Tibial artery (tissue), 4 donors: ENCODE measurements at regions not wholly inside any gene's neighbourhood (a gene's known extent, or its start where the extent isn't known, plus 50 kb on each side); places are given as distances from the start of the nearest gene placed in this dataset.

Experiments used
- DNase-seq, 2 donors: peaks; one replicate each; pipeline ENCODE4 v3.0.0-alpha.2; 2019
- H3K27ac ChIP-seq, 2 donors: fragments of 200-600 bp; sonication (generic) in 1 of 2; 1 replicate in 1 of 2; 2 replicates in 1 of 2; pipeline ENCODE4 v1.5.1; 2018 to 2019; ENCODE audit warnings: mild to moderate bottlenecking in 1 of 2
- H3K27me3 ChIP-seq, 2 donors: fragments of 200-600 bp; sonication (generic) in 1 of 2; one replicate each; pipeline versions ENCODE4 v1.5.1 to v1.6.0; 2016 to 2019
- H3K36me3 ChIP-seq, 3 donors: fragments of 200-600 bp; sonication (generic) in 2 of 3; one replicate each; pipeline ENCODE4 v1.5.1; 2016 to 2019; ENCODE audit warnings: mild to moderate bottlenecking in 2 of 3
- H3K4me1 ChIP-seq, 4 donors: fragments of 200-600 bp; sonication (generic) in 2 of 4; 1 replicate in 3 of 4; 2 replicates in 1 of 4; pipeline ENCODE4 v1.5.1; 2016 to 2019
- H3K4me3 ChIP-seq, 2 donors: fragments of 200-600 bp; sonication (generic) in 1 of 2; 1 replicate in 1 of 2; 2 replicates in 1 of 2; pipeline ENCODE4 v1.5.1; 2018 to 2019; ENCODE audit warnings: mild to moderate bottlenecking in 2 of 2
- H3K9me3 ChIP-seq, 3 donors: fragments of 200-600 bp; sonication (generic) in 1 of 3; one replicate each; pipeline ENCODE4 v1.5.1; 2016 to 2019
- intact Hi-C: fragments of 100-400 bp; cut with DNase I; formaldehyde crosslinking; loops from one replicate; pipeline ENCODE4 v1.15.0; 2023; ENCODE audit warnings: low total_unique reads
- TF ChIP-seq, protein P1 (sequence below), 2 experiments: fragments of 200-600 bp in 1 of 2; fragments of 450-650 bp in 1 of 2; IDR thresholded peaks; one replicate each; pipeline ENCODE4 v1.5.1; 2017 to 2019; ENCODE audit warnings: antibody characterized with exemption in 2 of 2, mild to moderate bottlenecking in 1 of 2, moderate library complexity in 1 of 2

DNA sequence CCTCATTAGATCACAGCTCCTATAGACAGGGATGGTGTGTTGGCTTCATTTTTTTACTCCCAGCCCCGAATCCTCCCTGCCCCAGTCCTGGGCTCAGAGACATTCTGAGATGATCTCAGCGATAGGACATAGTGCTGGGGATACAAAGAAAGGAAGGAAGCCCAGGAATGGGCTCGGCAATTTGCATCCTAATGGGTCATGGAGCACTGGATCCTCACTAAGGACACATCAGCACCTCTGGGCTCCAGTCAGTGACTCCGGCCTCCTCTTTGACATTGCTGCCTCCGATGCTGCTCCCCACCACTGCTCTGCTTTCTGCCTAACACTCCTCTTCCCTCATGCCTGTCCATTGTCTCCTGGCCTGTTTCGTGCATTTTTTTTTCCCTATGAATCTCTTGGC is 489.1 kb downstream of the STK39 start:
- Histone ChIP-seq H3K4me1 (no peaks in the 10 kb centered on the region), H3K9me3 (no peaks in the 10 kb centered on the region), H3K4me3 (no peak overlapping the region), H3K36me3 (no peaks in the 10 kb centered on the region), H3K27ac (no peak overlapping the region), H3K27me3 (no peaks in the 10 kb centered on the region)
- TF ChIP-seq, protein P1, sequence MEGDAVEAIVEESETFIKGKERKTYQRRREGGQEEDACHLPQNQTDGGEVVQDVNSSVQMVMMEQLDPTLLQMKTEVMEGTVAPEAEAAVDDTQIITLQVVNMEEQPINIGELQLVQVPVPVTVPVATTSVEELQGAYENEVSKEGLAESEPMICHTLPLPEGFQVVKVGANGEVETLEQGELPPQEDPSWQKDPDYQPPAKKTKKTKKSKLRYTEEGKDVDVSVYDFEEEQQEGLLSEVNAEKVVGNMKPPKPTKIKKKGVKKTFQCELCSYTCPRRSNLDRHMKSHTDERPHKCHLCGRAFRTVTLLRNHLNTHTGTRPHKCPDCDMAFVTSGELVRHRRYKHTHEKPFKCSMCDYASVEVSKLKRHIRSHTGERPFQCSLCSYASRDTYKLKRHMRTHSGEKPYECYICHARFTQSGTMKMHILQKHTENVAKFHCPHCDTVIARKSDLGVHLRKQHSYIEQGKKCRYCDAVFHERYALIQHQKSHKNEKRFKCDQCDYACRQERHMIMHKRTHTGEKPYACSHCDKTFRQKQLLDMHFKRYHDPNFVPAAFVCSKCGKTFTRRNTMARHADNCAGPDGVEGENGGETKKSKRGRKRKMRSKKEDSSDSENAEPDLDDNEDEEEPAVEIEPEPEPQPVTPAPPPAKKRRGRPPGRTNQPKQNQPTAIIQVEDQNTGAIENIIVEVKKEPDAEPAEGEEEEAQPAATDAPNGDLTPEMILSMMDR (IDR thresholded peaks at IDR 0.05) = no peak
- intact Hi-C loops = no loop called here
- DNase-seq = no peak

- Histone ChIP-seq H3K27me3 (no peaks in the 10 kb centered on the region), H3K9me3 (no peaks in the 10 kb centered on the region), H3K4me3 (no peak overlapping the region), H3K4me1 (no peaks in the 10 kb centered on the region), H3K27ac (no peak overlapping the region), H3K36me3 (no peaks in the 10 kb centered on the region)
- DNase-seq = no peak
- intact Hi-C loops = no loop called here
- TF ChIP-seq, protein P1 (IDR thresholded peaks at IDR 0.05) = no peak
Measured at GRCh38 chr2:167756446-167756845, 490.9 kb downstream of the STK39 start.

DNA sequence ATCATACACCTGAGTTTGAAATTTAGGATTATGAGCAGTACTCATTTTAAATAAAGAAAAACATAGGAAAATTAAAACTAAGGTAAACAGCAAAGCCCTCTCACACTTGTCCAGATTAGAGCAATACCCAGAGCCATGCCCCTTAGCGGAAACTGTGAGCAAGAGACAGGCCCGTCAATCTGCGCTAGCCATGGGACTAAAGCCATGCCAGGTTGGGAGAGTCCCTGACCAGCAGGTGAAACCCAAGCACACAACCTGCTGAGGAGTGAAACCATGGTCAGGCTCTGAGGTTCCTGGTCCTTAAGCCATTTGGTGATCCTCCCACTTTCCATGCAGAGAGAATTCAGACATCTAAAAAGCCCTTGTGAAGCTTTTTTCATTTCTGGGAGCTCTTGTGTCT is 494.3 kb downstream of the STK39 start:
- intact Hi-C loops = no loop called here
- TF ChIP-seq, protein P1 (IDR thresholded peaks at IDR 0.05) = no peak
- no peak for DNase-seq
- Histone ChIP-seq H3K27ac (no peak overlapping the region), H3K4me3 (no peak overlapping the region), H3K4me1 (no peaks in the 10 kb centered on the region), H3K36me3 (no peaks in the 10 kb centered on the region), H3K9me3 (no peaks in the 10 kb centered on the region), H3K27me3 (no peaks in the 10 kb centered on the region)

GRCh38 chr2:167752734-167753133 is 494.7 kb downstream of the STK39 start:
- Histone ChIP-seq H3K27ac (no peak overlapping the region), H3K36me3 (no peaks in the 10 kb centered on the region), H3K27me3 (no peaks in the 10 kb centered on the region), H3K4me1 (no peaks in the 10 kb centered on the region), H3K9me3 (no peaks in the 10 kb centered on the region), H3K4me3 (no peak overlapping the region)
- intact Hi-C loops = no loop called here
- TF ChIP-seq, protein P1 (IDR thresholded peaks at IDR 0.05) = no peak
- DNase-seq = no peak

DNA sequence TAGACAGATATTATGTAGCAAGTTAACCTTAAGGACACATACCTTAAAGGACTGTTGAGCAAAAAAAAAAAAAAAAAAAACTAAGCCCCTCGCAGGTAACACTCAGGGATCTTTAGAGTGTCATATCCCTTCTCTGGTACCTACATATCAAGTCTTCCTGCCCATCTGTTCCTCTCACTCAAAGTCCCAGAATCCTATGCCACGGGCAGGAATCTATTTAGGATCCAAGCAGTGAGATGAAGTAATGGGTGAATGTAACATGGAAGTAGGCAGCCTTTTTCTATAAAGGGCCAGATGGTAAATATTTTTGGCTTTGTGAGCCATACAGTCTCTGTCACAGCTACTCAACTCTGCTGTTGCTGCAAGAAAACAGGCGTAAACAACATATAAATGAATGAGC is 496.7 kb downstream of the STK39 start:
- Histone ChIP-seq H3K36me3 (no peaks in the 10 kb centered on the region), H3K27me3 (no peaks in the 10 kb centered on the region), H3K4me1 (no peaks in the 10 kb centered on the region), H3K9me3 (no peaks in the 10 kb centered on the region), H3K27ac (no peak overlapping the region), H3K4me3 (no peak overlapping the region)
- intact Hi-C loops = no loop called here
- no peak for DNase-seq
- TF ChIP-seq, protein P1 (IDR thresholded peaks at IDR 0.05) = no peak

- intact Hi-C loops = no loop called here
Measured at GRCh38 chr2:167749660-167750059, 497.7 kb downstream of the STK39 start.

More at GRCh38 chr2:167749660-167750059, 497.7 kb downstream of the STK39 start:
- Histone ChIP-seq H3K27ac (no peak overlapping the region), H3K9me3 (no peaks in the 10 kb centered on the region), H3K4me3 (no peak overlapping the region), H3K4me1 (no peaks in the 10 kb centered on the region), H3K27me3 (no peaks in the 10 kb centered on the region), H3K36me3 (no peaks in the 10 kb centered on the region)
- no peak for DNase-seq
- TF ChIP-seq, protein P1 (IDR thresholded peaks at IDR 0.05) = no peak
